ENCODE measurements at regions not wholly inside any gene's neighbourhood (a gene's known extent, or its start where the extent isn't known, plus 50 kb on each side); places are given as distances from the start of the nearest gene placed in this dataset.

GRCh38 chr20:22374066-22374465 is 210.3 kb downstream of the FOXA2 start:
- Histone ChIP-seq H3K4me3 (ENCODE audit: low read depth, low read length) (no peak overlapping the region), H3K36me3 (ENCODE audit: control insufficient read depth, insufficient read depth, low read length) (no peaks in the 10 kb centered on the region), H3K27me3 (ENCODE audit: control insufficient read depth, insufficient read depth, low read length) (no peaks in the 10 kb centered on the region)
- DNase-seq (ENCODE audit: low read depth) = peak; percentile 91
- no peak for TF ChIP-seq CTCF (IDR thresholded peaks at IDR 0.05; ENCODE audit: insufficient read depth, low read length, severe bottlenecking)
- peak; percentile 82 for FAIRE-seq

- no peak for TF ChIP-seq CTCF (IDR thresholded peaks at IDR 0.05; ENCODE audit: insufficient read depth, low read length, severe bottlenecking)
- FAIRE-seq (no peak), DNase-seq (ENCODE audit: low read depth) (no peak)
- Histone ChIP-seq H3K27me3 (ENCODE audit: control insufficient read depth, insufficient read depth, low read length) (no peaks in the 10 kb centered on the region), H3K36me3 (ENCODE audit: control insufficient read depth, insufficient read depth, low read length) (no peaks in the 10 kb centered on the region), H3K4me3 (ENCODE audit: low read depth, low read length) (no peak overlapping the region)
Observed at GRCh38 chr20:22373164-22373895, 211.0 kb downstream of the FOXA2 start.

GRCh38 chr20:22371843-22372242 is 212.5 kb downstream of the FOXA2 start:
- Histone ChIP-seq H3K27me3 (ENCODE audit: control insufficient read depth, insufficient read depth, low read length) (no peaks in the 10 kb centered on the region), H3K36me3 (ENCODE audit: control insufficient read depth, insufficient read depth, low read length) (no peaks in the 10 kb centered on the region), H3K4me3 (ENCODE audit: low read depth, low read length) (no peak overlapping the region)
- no peak for DNase-seq (ENCODE audit: low read depth)
- peak; percentile 70 for FAIRE-seq
- TF ChIP-seq CTCF (IDR thresholded peaks at IDR 0.05; ENCODE audit: insufficient read depth, low read length, severe bottlenecking) = no peak

- FAIRE-seq = peak; percentile 58
- no peak overlapping the region for H3K4me3 ChIP-seq (ENCODE audit: low read depth, low read length)
- no peak for TF ChIP-seq CTCF (IDR thresholded peaks at IDR 0.05; ENCODE audit: insufficient read depth, low read length, severe bottlenecking)
- no peaks in the 10 kb centered on the region for H3K27me3 ChIP-seq (ENCODE audit: control insufficient read depth, insufficient read depth, low read length)
- H3K36me3 ChIP-seq (ENCODE audit: control insufficient read depth, insufficient read depth, low read length) = no peaks in the 10 kb centered on the region
- DNase-seq (ENCODE audit: low read depth) = no peak
Observed at GRCh38 chr20:22370137-22370536, 214.2 kb downstream of the FOXA2 start.

- no peak for TF ChIP-seq CTCF (IDR thresholded peaks at IDR 0.05; ENCODE audit: insufficient read depth, low read length, severe bottlenecking)
- no peak for DNase-seq (ENCODE audit: low read depth)
- Histone ChIP-seq H3K36me3 (ENCODE audit: control insufficient read depth, insufficient read depth, low read length) (no peaks in the 10 kb centered on the region), H3K27me3 (ENCODE audit: control insufficient read depth, insufficient read depth, low read length) (no peaks in the 10 kb centered on the region), H3K4me3 (ENCODE audit: low read depth, low read length) (no peak overlapping the region)
- no peak for FAIRE-seq
Observed at GRCh38 chr20:22369100-22369499, 215.3 kb downstream of the FOXA2 start.

GRCh38 chr20:22368235-22368634 is 216.1 kb downstream of the FOXA2 start:
- Histone ChIP-seq H3K27me3 (ENCODE audit: control insufficient read depth, insufficient read depth, low read length) (no peaks in the 10 kb centered on the region), H3K4me3 (ENCODE audit: low read depth, low read length) (no peak overlapping the region), H3K36me3 (ENCODE audit: control insufficient read depth, insufficient read depth, low read length) (no peaks in the 10 kb centered on the region)
- FAIRE-seq (no peak), DNase-seq (ENCODE audit: low read depth) (no peak)
- no peak for TF ChIP-seq CTCF (IDR thresholded peaks at IDR 0.05; ENCODE audit: insufficient read depth, low read length, severe bottlenecking)
